ENCODE measurements at regions not wholly inside any gene's neighbourhood (a gene's known extent, or its start where the extent isn't known, plus 50 kb on each side); places are given as distances from the start of the nearest gene placed in this dataset.

GRCh38 chr6:119524410-119524809 is 174.8 kb upstream of the MAN1A1 start:
- Histone ChIP-seq H3K27me3 (ENCODE audit: insufficient read depth, low read length) (no peaks in the 10 kb centered on the region), H3K4ac (ENCODE audit: low read depth, low read length) (no peak overlapping the region), H2BK15ac (ENCODE audit: low read depth, low read length) (no peak overlapping the region), H4K5ac (ENCODE audit: insufficient read length, low read depth, low read length) (no peak overlapping the region), H2BK120ac (ENCODE audit: low read depth, low read length, poor library complexity, severe bottlenecking) (no peak overlapping the region), H3K4me2 (ENCODE audit: insufficient read depth, insufficient read length, low read length) (no peak overlapping the region), H4K8ac (replicated peaks; ENCODE audit: insufficient read length, low read depth, low read length) (no peak overlapping the region), H4K20me1 (ENCODE audit: control insufficient read depth, insufficient read depth, insufficient read length) (no peaks in the 10 kb centered on the region), H3K4me1 (ENCODE audit: insufficient read depth, low read length) (peaks cover 6% of the 10 kb centered on the region; the same call in 1 of the 2 replicates), H4K91ac (ENCODE audit: insufficient read length, low read depth, low read length) (no peak overlapping the region), H2BK5ac (ENCODE audit: insufficient read length, low read length) (no peak overlapping the region), H3K18ac (ENCODE audit: insufficient read length, low read depth, low read length) (no peak overlapping the region), H3K9me3 (ENCODE audit: control insufficient read depth, low read depth, low read length) (no peaks in the 10 kb centered on the region), H3K79me1 (ENCODE audit: insufficient read depth, low read depth, low read length, poor library complexity, severe bottlenecking) (no peaks in the 10 kb centered on the region), H3K23ac (ENCODE audit: insufficient read length, low read depth, low read length) (no peak overlapping the region), H3K79me2 (ENCODE audit: insufficient read depth, low read length) (no peaks in the 10 kb centered on the region), H3K56ac (ENCODE audit: insufficient read length, low read depth, low read length) (no peak overlapping the region), H3K23me2 (ENCODE audit: insufficient read length, low read depth, low read length, poor library complexity, severe bottlenecking) (no peaks in the 10 kb centered on the region), H3K27ac (ENCODE audit: insufficient read length, low read depth, low read length) (no peak overlapping the region), H2AK5ac (ENCODE audit: insufficient read length, low read length) (no peak overlapping the region), H2AFZ (ENCODE audit: low read length) (no peak overlapping the region), H3K9ac (ENCODE audit: extremely low read depth, insufficient read length, low read length) (no peak overlapping the region), H2BK20ac (ENCODE audit: low read depth, low read length, poor library complexity, severe bottlenecking) (no peak overlapping the region), H3T11ph (ENCODE audit: low read length) (no peak overlapping the region), H2BK12ac (ENCODE audit: insufficient read length, low read depth, low read length) (no peak overlapping the region), H3K14ac (ENCODE audit: insufficient read depth, low read length) (no peak overlapping the region)
- TF ChIP-seq CTCF (conservative IDR thresholded peaks at IDR 0.05) = no peak
- Mint-ChIP-seq H3K27me3 (ENCODE audit: low read depth) (no peaks in the 10 kb centered on the region), H3K9me3 (no peaks in the 10 kb centered on the region), H3K4me3 (no peak overlapping the region), H3K36me3 (ENCODE audit: insufficient read depth in 1 of 3, low read depth in 3 of 3) (no peaks in the 10 kb centered on the region), H3K27ac (no peak overlapping the region), H3K4me1 (peaks cover 22 to 23% of the 10 kb centered on the region in 2 experiments)
- no CpG with 5 or more reads among the region's 1 CpG for WGBS (ENCODE audit: extremely low coverage, insufficient read length, low lambda C conversion rate)
- no peak for DNase-seq

Measured in H9 (cell line).